Neural progenitor cell (in vitro differentiated cells): ENCODE measurements at regions not wholly inside any gene's neighbourhood (a gene's known extent, or its start where the extent isn't known, plus 50 kb on each side); places are given as distances from the start of the nearest gene placed in this dataset.
"Not testable (repeated sequence)": the region's sequence is repeated elsewhere in the genome, so short reads cannot be mapped to it uniquely, and the experiment has no call there.

ENCODE experiments used
- DNase-seq: peaks from one replicate; pipeline ENCODE4 v3.0.0-alpha.2; 2016; ENCODE audit warnings: low spot score
- H2AFZ ChIP-seq: fragments of 200-600 bp; sonication (generic); replicated peaks from 2 replicates; pipeline ENCODE4 v1.6.1; 2016; ENCODE audit warnings: antibody characterized with exemption
- H3F3A ChIP-seq: fragments of 200-600 bp; sonication (generic); 2 replicates; pipeline ENCODE4 v1.6.1; 2016; ENCODE audit warnings: antibody characterized with exemption, low read depth
- H3K27ac ChIP-seq: fragments of 200-600 bp; sonication (generic); 2 replicates; pipeline ENCODE4 v1.5.1; 2016; ENCODE audit warnings: mild to moderate bottlenecking
- H3K27me3 ChIP-seq: fragments of 200-600 bp; sonication (generic); 2 replicates; pipeline ENCODE4 v1.6.1; 2016; ENCODE audit warnings: mild to moderate bottlenecking, moderate library complexity
- H3K36me3 ChIP-seq: fragments of 200-600 bp; sonication (generic); 2 replicates; pipeline ENCODE4 v1.5.1; 2016
- H3K4me1 ChIP-seq: fragments of 200-600 bp; sonication (generic); 2 replicates; pipeline ENCODE4 v1.6.1; 2016; ENCODE audit warnings: mixed run types
- H3K4me2 ChIP-seq: fragments of 200-600 bp; sonication (generic); 2 replicates; pipeline ENCODE4 v1.6.1; 2016
- H3K4me3 ChIP-seq: fragments of 200-600 bp; sonication (generic); 2 replicates; pipeline ENCODE4 v1.5.1; 2016
- H3K79me2 ChIP-seq: fragments of 200-600 bp; sonication (generic); 2 replicates; pipeline ENCODE4 v1.6.1; 2016; ENCODE audit warnings: low read depth
- H3K9ac ChIP-seq: fragments of 200-600 bp; sonication (generic); 2 replicates; pipeline ENCODE4 v1.6.1; 2016
- H3K9me3 ChIP-seq: fragments of 200-600 bp; sonication (generic); 2 replicates; pipeline ENCODE4 v1.5.1; 2016; ENCODE audit warnings: low read depth
- H4K20me1 ChIP-seq: fragments of 200-600 bp; sonication (generic); 2 replicates; pipeline ENCODE4 v1.6.1; 2016; ENCODE audit warnings: low read depth
- H3K27ac Mint-ChIP-seq: 3 replicates; pipeline ENCODE4 v1.8.0; 2021; ENCODE audit warnings: mixed read lengths
- H3K27me3 Mint-ChIP-seq: 2 replicates; pipeline ENCODE4 v1.8.0; 2022; ENCODE audit warnings: low read depth, mild to moderate bottlenecking, inconsistent platforms, moderate library complexity, mixed read lengths; ENCODE audit not compliant: insufficient read depth
- H3K36me3 Mint-ChIP-seq: 3 replicates; pipeline ENCODE4 v1.8.0; 2021; ENCODE audit warnings: mixed read lengths
- H3K4me1 Mint-ChIP-seq: 3 replicates; pipeline ENCODE4 v1.8.0; 2021; ENCODE audit warnings: mixed read lengths
- H3K4me3 Mint-ChIP-seq: 3 replicates; pipeline ENCODE4 v1.8.0; 2021; ENCODE audit warnings: mild to moderate bottlenecking, moderate library complexity, mixed read lengths
- H3K9me3 Mint-ChIP-seq: 3 replicates; pipeline ENCODE4 v1.8.0; 2020; ENCODE audit warnings: mixed read lengths
- CTCF ChIP-seq: fragments of 200-600 bp; sonication (generic); IDR thresholded peaks from 2 replicates; pipeline ENCODE4 v1.5.1; 2017; ENCODE audit warnings: antibody characterized with exemption, mild to moderate bottlenecking
- EZH2 ChIP-seq: fragments of 200-600 bp; sonication (generic); IDR thresholded peaks from 2 replicates; pipeline ENCODE4 v1.6.1; 2017; ENCODE audit warnings: antibody characterized with exemption, mild to moderate bottlenecking, moderate library complexity
- EZH2phosphoT487 ChIP-seq: fragments of 200-600 bp; sonication (generic); IDR thresholded peaks from 2 replicates; pipeline ENCODE4 v1.6.1; 2017; ENCODE audit warnings: antibody characterized with exemption

DNA sequence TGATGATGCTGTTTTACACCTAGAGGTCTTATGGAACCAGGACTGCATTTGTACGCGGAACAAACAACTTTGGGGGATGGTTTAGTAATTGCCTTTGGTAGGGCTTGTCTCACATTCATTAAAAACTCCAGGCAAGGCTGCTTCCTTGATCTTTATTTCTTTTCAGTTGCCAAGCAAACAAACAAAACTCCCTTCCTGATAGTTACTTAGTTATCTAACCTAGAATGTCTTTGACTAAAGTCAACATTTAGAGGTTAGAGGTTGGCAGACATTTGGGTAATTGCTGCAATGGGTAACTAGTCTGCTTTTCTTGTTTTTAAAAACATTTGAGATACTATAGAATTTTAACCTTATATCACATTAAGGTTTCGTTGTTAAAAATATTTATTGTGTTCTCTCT lies 500.9 kb upstream of the PTBP2 start:
- no peak overlapping the region for H3K4me2 ChIP-seq
- H3K9me3 ChIP-seq: no peaks in the 10 kb centered on the region
- no peak overlapping the region for H3K9ac ChIP-seq
- DNase-seq: no peak
- H3K36me3 ChIP-seq: no peaks in the 10 kb centered on the region
- no peaks in the 10 kb centered on the region for H3K27me3 ChIP-seq
- no peaks in the 10 kb centered on the region for H3F3A ChIP-seq
- no peak overlapping the region for H3K27ac ChIP-seq
- Mint-ChIP-seq H3K9me3 (no peaks in the 10 kb centered on the region), H3K36me3 (no peaks in the 10 kb centered on the region), H3K4me1 (peaks cover 4% of the 10 kb centered on the region), H3K27me3 (no peaks in the 10 kb centered on the region), H3K27ac (no peak overlapping the region), H3K4me3 (no peak overlapping the region)
- no peak overlapping the region for H3K4me3 ChIP-seq
- peaks cover 14% of the 10 kb centered on the region for H3K4me1 ChIP-seq
- H3K79me2 ChIP-seq: no peaks in the 10 kb centered on the region
- H4K20me1 ChIP-seq: no peaks in the 10 kb centered on the region
- no peak overlapping the region for H2AFZ ChIP-seq
- TF ChIP-seq EZH2 (no peak), EZH2phosphoT487 (no peak), CTCF (no peak)

GRCh38 chr1:96222701-96223100 lies 498.9 kb upstream of the PTBP2 start:
- no peaks in the 10 kb centered on the region for H3K79me2 ChIP-seq
- H3K27ac Mint-ChIP-seq: no peak overlapping the region
- H3K27me3 ChIP-seq: no peaks in the 10 kb centered on the region
- no peaks in the 10 kb centered on the region for H3K36me3 Mint-ChIP-seq
- H4K20me1 ChIP-seq: no peaks in the 10 kb centered on the region
- H3K4me1 ChIP-seq: peaks cover 14% of the 10 kb centered on the region
- TF ChIP-seq EZH2 (no peak), EZH2phosphoT487 (no peak), CTCF (no peak)
- H3F3A ChIP-seq: no peaks in the 10 kb centered on the region
- no peak overlapping the region for H3K4me3 Mint-ChIP-seq
- H3K9ac ChIP-seq: no peak overlapping the region
- DNase-seq: no peak
- no peaks in the 10 kb centered on the region for H3K9me3 Mint-ChIP-seq
- H3K27me3 Mint-ChIP-seq: no peaks in the 10 kb centered on the region
- H3K4me2 ChIP-seq: no peak overlapping the region
- no peak overlapping the region for H3K4me3 ChIP-seq
- H3K27ac ChIP-seq: no peak overlapping the region
- H2AFZ ChIP-seq: no peak overlapping the region
- peaks cover 4% of the 10 kb centered on the region for H3K4me1 Mint-ChIP-seq
- H3K9me3 ChIP-seq: no peaks in the 10 kb centered on the region
- no peaks in the 10 kb centered on the region for H3K36me3 ChIP-seq

- H3K9me3 Mint-ChIP-seq, H3F3A ChIP-seq, H3K4me2 ChIP-seq, H3K27ac Mint-ChIP-seq, H3K79me2 ChIP-seq, H3K4me3 ChIP-seq, H3K9me3 ChIP-seq, H3K27me3 ChIP-seq, H3K4me1 Mint-ChIP-seq, H3K36me3 Mint-ChIP-seq, H3K9ac ChIP-seq, H3K27ac ChIP-seq, H3K36me3 ChIP-seq, H4K20me1 ChIP-seq, H3K27me3 Mint-ChIP-seq, H2AFZ ChIP-seq, H3K4me3 Mint-ChIP-seq, DNase-seq: not testable (repeated sequence)
- H3K4me1 ChIP-seq: peaks cover 14% of the 10 kb centered on the region
These were observed 497.4 kb upstream of the PTBP2 start for GRCh38 chr1:96224229-96224628.

DNA sequence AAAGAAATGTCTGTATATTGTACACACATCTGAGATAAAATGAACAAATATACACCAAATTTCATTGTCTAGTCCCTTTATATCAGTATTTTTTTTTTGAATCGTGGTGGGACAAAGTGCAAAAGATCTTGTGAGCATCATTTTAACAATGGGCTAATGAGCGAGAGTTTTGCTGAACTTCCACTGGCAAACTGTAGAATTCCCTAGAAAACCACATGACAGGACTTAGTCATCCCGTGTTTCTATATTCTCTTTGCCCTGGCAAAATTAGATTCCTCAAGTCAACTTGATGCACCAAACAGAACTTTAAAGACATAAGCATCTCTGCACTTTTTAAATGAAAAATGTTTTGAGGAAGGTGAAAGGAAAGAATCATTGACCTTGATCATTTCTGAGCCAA lies 488.2 kb upstream of the PTBP2 start:
- no peak for DNase-seq
- H3K9me3 ChIP-seq: no peaks in the 10 kb centered on the region
- H3K4me1 ChIP-seq: no peaks in the 10 kb centered on the region
- no peaks in the 10 kb centered on the region for H4K20me1 ChIP-seq
- no peaks in the 10 kb centered on the region for H3K36me3 Mint-ChIP-seq
- no peak overlapping the region for H2AFZ ChIP-seq
- H3F3A ChIP-seq: no peaks in the 10 kb centered on the region
- no peaks in the 10 kb centered on the region for H3K27me3 ChIP-seq
- peaks cover 17% of the 10 kb centered on the region for H3K4me1 Mint-ChIP-seq
- H3K27me3 Mint-ChIP-seq: no peaks in the 10 kb centered on the region
- TF ChIP-seq EZH2 (no peak), EZH2phosphoT487 (no peak), CTCF (no peak)
- H3K4me3 Mint-ChIP-seq: no peak overlapping the region
- no peak overlapping the region for H3K9ac ChIP-seq
- no peak overlapping the region for H3K4me3 ChIP-seq
- H3K36me3 ChIP-seq: no peaks in the 10 kb centered on the region
- no peak overlapping the region for H3K4me2 ChIP-seq
- no peaks in the 10 kb centered on the region for H3K79me2 ChIP-seq
- H3K27ac ChIP-seq: no peak overlapping the region
- no peaks in the 10 kb centered on the region for H3K9me3 Mint-ChIP-seq
- no peak overlapping the region for H3K27ac Mint-ChIP-seq
